ENCODE measurements at regions not wholly inside any gene's neighbourhood (a gene's known extent, or its start where the extent isn't known, plus 50 kb on each side); places are given as distances from the start of the nearest gene placed in this dataset.

- Histone ChIP-seq H3K36me3 (no peaks in the 10 kb centered on the region), H3K4me3 (no peak overlapping the region), H3K4me1 (ENCODE audit: low read depth) (no peaks in the 10 kb centered on the region), H3K27ac (no peak overlapping the region), H3K27me3 (no peaks in the 10 kb centered on the region), H3K9me3 (ENCODE audit: low read depth) (no peaks in the 10 kb centered on the region)
- DNase-seq (ENCODE audit: low read depth in 1 of 2, low spot score in 1 of 2), result no peak
- no peak for TF ChIP-seq CTCF (IDR thresholded peaks at IDR 0.05; ENCODE audit: low read depth, low read length)
These were observed 130.2 kb upstream of the KIT start for GRCh38 chr4:54527532-54527931.

- Histone ChIP-seq H3K36me3 (no peaks in the 10 kb centered on the region), H3K9me3 (ENCODE audit: low read depth) (no peaks in the 10 kb centered on the region), H3K27me3 (no peaks in the 10 kb centered on the region), H3K4me3 (peak overlapping the region; percentile 16), H3K4me1 (ENCODE audit: low read depth) (peaks cover 15% of the 10 kb centered on the region), H3K27ac (no peak overlapping the region)
- DNase-seq (ENCODE audit: low read depth in 1 of 2, low spot score in 1 of 2), result peak; percentile 51 to 90
- no peak for TF ChIP-seq CTCF (IDR thresholded peaks at IDR 0.05; ENCODE audit: low read depth, low read length)
These were observed 118.2 kb upstream of the KIT start for GRCh38 chr4:54539500-54540029.

DNA sequence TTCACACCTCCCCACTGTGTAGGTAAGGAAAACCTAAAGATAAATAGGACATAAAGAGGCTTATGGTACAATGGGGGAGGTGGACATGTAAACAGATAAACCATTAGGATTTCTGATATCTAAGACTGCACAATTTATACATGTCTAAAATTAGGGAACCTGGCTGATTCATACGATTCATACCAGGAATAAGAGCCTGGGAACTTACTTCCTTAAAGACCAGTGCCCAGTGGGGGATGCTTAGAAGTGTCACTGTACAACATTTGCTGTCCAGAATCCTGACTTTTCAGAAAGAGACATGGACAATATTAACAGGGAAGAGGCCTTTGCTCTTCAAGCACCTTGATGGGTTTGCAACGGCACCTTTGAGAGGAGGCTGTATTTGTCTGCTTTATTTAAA lies 116.8 kb upstream of the KIT start:
- H3K27me3 ChIP-seq, result peaks cover 3% of the 10 kb centered on the region
- H3K4me1 ChIP-seq (ENCODE audit: low read depth), result peaks cover 15% of the 10 kb centered on the region
- DNase-seq (ENCODE audit: low read depth in 1 of 2, low spot score in 1 of 2), result no peak
- TF ChIP-seq CTCF (IDR thresholded peaks at IDR 0.05; ENCODE audit: low read depth, low read length), result no peak
- no peak overlapping the region for H3K4me3 ChIP-seq
- no peak overlapping the region for H3K27ac ChIP-seq
- no peaks in the 10 kb centered on the region for H3K9me3 ChIP-seq (ENCODE audit: low read depth)
- no peaks in the 10 kb centered on the region for H3K36me3 ChIP-seq

DNA sequence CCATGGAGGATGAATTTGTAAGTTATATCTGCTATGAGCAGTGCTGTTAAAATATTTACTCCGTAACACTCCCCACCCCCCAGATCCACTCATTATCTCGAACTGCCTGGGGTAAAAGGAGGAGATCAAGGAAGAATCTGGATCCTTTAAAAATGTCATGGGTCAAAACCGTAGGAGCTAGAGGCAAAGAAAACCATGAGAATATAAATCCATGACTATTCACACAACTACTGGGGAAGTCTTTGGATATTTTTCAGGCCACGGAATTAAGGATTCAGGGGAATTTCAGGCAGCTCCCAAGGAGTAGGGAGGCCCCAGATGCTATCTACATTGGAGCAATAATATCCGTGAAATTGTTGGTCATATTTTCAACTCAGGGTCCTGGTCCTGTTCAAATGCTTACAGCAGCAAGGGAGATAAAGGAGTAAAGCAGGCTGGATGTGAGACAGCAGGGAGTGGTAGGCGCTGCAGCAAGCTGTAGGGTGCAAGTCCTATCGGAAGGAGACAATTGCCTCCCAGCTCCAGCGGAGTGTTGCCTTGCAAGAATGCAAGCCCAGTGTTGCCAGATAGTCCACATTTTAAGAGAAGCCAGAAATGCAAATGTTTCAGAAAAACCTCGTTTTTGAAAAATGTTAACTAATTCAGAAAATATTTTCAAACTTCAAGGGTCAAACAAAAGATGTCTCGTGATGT lies 116.2 kb upstream of the KIT start:
- Histone ChIP-seq H3K36me3 (no peaks in the 10 kb centered on the region), H3K4me1 (ENCODE audit: low read depth) (peaks cover 15% of the 10 kb centered on the region), H3K9me3 (ENCODE audit: low read depth) (no peaks in the 10 kb centered on the region), H3K27me3 (peaks cover 3% of the 10 kb centered on the region), H3K27ac (no peak overlapping the region), H3K4me3 (no peak overlapping the region)
- no peak for TF ChIP-seq CTCF (IDR thresholded peaks at IDR 0.05; ENCODE audit: low read depth, low read length)
- peak in 1 of 2 donors; percentile 53 for DNase-seq (ENCODE audit: low read depth in 1 of 2, low spot score in 1 of 2)

DNA sequence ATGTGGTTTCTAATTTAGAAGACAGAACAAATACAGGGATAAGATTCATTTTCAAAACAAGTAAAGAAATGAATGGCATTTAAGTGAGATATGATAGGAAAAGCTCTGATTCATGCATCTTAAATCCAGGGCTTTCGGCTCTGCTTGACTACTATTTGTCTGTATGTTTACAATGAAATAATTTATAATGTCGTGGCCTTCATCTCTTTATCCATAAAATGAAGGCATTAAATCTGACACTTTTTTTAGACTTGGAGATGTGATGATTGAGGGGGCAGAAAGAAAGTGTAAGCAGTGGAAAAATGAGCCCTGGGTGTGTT lies 115.7 kb upstream of the KIT start:
- no peaks in the 10 kb centered on the region for H3K36me3 ChIP-seq
- H3K9me3 ChIP-seq (ENCODE audit: low read depth), result no peaks in the 10 kb centered on the region
- no peak for TF ChIP-seq CTCF (IDR thresholded peaks at IDR 0.05; ENCODE audit: low read depth, low read length)

More for the DNA sequence above, 115.7 kb upstream of the KIT start:
- DNase-seq (ENCODE audit: low read depth in 1 of 2, low spot score in 1 of 2), result no peak
- no peak overlapping the region for H3K4me3 ChIP-seq
- H3K4me1 ChIP-seq (ENCODE audit: low read depth), result peaks cover 15% of the 10 kb centered on the region
- H3K27me3 ChIP-seq, result peaks cover 3% of the 10 kb centered on the region
- H3K27ac ChIP-seq, result no peak overlapping the region

Data from cardiac muscle cell (in vitro differentiated cells and primary cell).